ENCODE measurements at regions not wholly inside any gene's neighbourhood (a gene's known extent, or its start where the extent isn't known, plus 50 kb on each side); places are given as distances from the start of the nearest gene placed in this dataset.

DNA sequence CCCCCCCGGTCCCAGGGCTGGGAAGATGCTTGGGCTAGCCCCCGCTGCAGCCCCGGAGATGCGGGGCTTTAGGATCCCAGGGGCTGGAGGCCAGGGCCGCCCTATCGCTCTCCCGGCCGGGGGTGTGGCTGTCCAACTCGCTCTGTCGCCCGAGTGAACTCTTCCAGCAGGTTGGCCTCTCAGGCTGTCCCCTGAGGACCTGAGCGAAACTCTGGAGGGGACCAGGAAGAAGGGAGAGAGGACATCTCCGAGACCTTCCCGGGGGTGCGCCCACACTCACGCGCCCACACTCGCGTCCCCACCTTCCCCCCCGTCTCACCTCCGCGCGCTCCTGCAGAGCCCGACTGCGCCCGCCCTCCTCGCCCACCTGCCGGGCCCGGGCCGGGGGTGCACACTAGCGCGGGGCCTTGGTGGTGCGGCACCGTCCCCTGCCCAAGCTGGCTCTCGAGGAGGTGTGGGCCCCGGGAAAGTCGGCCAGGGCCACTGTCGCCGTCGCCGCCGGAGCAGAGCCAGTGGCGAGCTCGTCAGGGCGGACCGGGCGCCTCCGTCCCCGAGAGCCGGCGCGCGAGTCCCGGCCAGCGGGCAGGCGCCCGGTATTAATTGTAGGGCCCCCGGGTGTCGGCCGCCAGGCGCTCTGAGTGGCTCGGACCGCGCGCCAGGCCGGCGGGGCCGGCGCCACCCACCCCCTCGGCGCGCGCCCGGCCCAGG, 101.7 kb upstream of the SVIL start (continued):
- TF ChIP-seq MEIS1 (CRISPR knock-in tag; IDR thresholded peaks at IDR 0.05; ENCODE audit: borderline replicate concordance), result no peak
- TF ChIP-seq ZNF561 (tag by site-specific recombination; IDR thresholded peaks at IDR 0.05; ENCODE audit: borderline replicate concordance), result peak; percentile 80
- TF ChIP-seq ZSCAN30 (tag by site-specific recombination; IDR thresholded peaks at IDR 0.05), result 0 out of 2 replicates have a peak, but pooled peaks have one; percentile 55
- TF ChIP-seq ZBTB49 (tag by site-specific recombination; IDR thresholded peaks at IDR 0.05; ENCODE audit: low read depth), result no peak
- no peak for TF ChIP-seq ZNF623 (tag by site-specific recombination; IDR thresholded peaks at IDR 0.05)
- no peak for TF ChIP-seq TRIM28 (IDR thresholded peaks at IDR 0.05; ENCODE audit: borderline replicate concordance, low read length)
- peak; percentile 69 for TF ChIP-seq ZNF398 (tag by site-specific recombination; IDR thresholded peaks at IDR 0.05)
- peak; percentile 67; the same call in 1 of the 2 replicates for TF ChIP-seq ZFP69B (tag by site-specific recombination; IDR thresholded peaks at IDR 0.05)
- no peak for TF ChIP-seq ZNF704 (tag by site-specific recombination; IDR thresholded peaks at IDR 0.05)
- no peak for TF ChIP-seq ZNF580 (tag by site-specific recombination; IDR thresholded peaks at IDR 0.05)
- no peak for TF ChIP-seq ZNF433 (tag by site-specific recombination; IDR thresholded peaks at IDR 0.05; ENCODE audit: low read depth)
- TF ChIP-seq TCF7L2 (IDR thresholded peaks at IDR 0.05; ENCODE audit: borderline replicate concordance, low read depth, low read length), result no peak
- no peak for TF ChIP-seq OSR2 (tag by site-specific recombination; IDR thresholded peaks at IDR 0.05)
- no peak for TF ChIP-seq ZNF830 (tag by site-specific recombination; IDR thresholded peaks at IDR 0.05; ENCODE audit: low read depth)
- peak; percentile 44 for TF ChIP-seq GLIS1 (tag by site-specific recombination; IDR thresholded peaks at IDR 0.05)
- TF ChIP-seq ZNF792 (tag by site-specific recombination; IDR thresholded peaks at IDR 0.05), result no peak
- no peak for TF ChIP-seq ZNF266 (tag by site-specific recombination; IDR thresholded peaks at IDR 0.05; ENCODE audit: low read depth)

DNA sequence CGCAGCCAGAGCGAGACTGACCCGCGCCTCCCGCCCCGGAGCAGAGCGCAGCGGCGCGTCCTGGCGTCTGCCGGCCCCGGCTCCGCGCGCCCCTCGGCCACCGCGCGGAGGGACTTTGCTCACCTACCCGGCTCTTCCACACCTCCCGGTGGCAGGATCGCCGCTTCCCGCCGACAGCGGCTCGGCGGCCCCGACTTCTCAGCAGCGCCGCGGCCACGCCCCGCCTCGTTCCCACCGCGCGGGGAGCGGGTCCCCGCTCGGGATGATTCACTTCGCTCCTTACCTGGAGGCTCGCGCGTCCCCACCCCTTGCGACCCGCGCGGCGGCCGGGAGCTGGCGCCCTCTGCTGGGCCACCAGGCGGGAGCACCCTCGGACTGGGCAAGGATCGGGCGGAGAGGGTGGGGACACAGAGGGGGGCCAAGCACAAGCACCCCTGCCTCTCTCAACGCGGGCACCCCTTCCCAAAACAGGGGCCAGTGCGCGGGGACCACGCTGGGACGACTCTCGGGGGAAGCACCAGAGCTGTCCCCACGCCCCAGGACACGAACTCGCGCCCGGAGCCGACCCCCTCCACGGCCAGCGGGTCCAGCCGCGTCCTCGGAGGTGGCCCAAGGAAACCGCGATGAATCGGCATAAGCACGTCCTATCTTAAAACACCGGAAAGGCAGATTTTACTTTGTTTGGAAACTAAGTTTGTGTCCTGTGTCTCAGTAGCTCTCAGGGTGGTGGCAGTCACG, 101.0 kb upstream of the SVIL start:
- Histone ChIP-seq H3K36me3 (ENCODE audit: control insufficient read depth in 2 of 2, insufficient read depth in 1 of 2, low read length in 2 of 2) (no peaks in the 10 kb centered on the region), H3K4me3 (ENCODE audit: low read depth, low read length) (peak overlapping the region; percentile 68), H3K4me1 (ENCODE audit: control insufficient read depth, insufficient read depth, low read length) (peaks cover 17% of the 10 kb centered on the region; the same call in 1 of the 2 replicates), H3K9me3 (ENCODE audit: control insufficient read depth, insufficient read depth, low read depth, low read length) (no peaks in the 10 kb centered on the region), H3K27ac (ENCODE audit: extremely low read depth, low read depth, low read length) (peak overlapping the region; percentile 96)
- ChIA-PET POLR2A (interaction anchor here (0.5 to 1.6 kb wide), 4 partner anchors 47 to 189 kb away, joined by 3 to 5 read pairs (median 4); no protein-coding TSS in a partner anchor), CTCF (interaction anchor here (0.6 to 1.3 kb wide), 12 partner anchors 9 to 210 kb away, joined by 3 to 6 read pairs (median 4); no protein-coding TSS in a partner anchor)
- TF ChIP-seq ELK4 (IDR thresholded peaks at IDR 0.05; ENCODE audit: borderline replicate concordance, low read depth, low read length) (no peak), ZBTB17 (tag by site-specific recombination; IDR thresholded peaks at IDR 0.05) (peak; percentile 51; the same call in 1 of the 2 replicates), ZSCAN16 (tag by site-specific recombination; IDR thresholded peaks at IDR 0.05) (no peak), ZNF341 (tag by site-specific recombination; IDR thresholded peaks at IDR 0.05; ENCODE audit: low read depth) (peak; percentile 83), ZNF138 (tag by site-specific recombination; IDR thresholded peaks at IDR 0.05; ENCODE audit: borderline replicate concordance) (no peak), HOXD13 (CRISPR knock-in tag; IDR thresholded peaks at IDR 0.05; ENCODE audit: borderline replicate concordance) (no peak), ZNF155 (tag by site-specific recombination; IDR thresholded peaks at IDR 0.05) (no peak), ZNF701 (tag by site-specific recombination; IDR thresholded peaks at IDR 0.05) (no peak)
- TF ChIP-seq, protein P1, sequence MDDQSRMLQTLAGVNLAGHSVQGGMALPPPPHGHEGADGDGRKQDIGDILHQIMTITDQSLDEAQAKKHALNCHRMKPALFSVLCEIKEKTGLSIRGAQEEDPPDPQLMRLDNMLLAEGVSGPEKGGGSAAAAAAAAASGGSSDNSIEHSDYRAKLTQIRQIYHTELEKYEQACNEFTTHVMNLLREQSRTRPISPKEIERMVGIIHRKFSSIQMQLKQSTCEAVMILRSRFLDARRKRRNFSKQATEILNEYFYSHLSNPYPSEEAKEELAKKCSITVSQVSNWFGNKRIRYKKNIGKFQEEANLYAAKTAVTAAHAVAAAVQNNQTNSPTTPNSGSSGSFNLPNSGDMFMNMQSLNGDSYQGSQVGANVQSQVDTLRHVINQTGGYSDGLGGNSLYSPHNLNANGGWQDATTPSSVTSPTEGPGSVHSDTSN (CRISPR knock-in tag; IDR thresholded peaks at IDR 0.05), result peak; percentile 90
